Hepatic stellate cell (primary cell): ENCODE measurements at regions not wholly inside any gene's neighbourhood (a gene's known extent, or its start where the extent isn't known, plus 50 kb on each side); places are given as distances from the start of the nearest gene placed in this dataset.

ENCODE experiments used
- DNase-seq: peaks from one replicate; pipeline ENCODE4 v3.0.0; 2011; ENCODE audit warnings: low spot score

GRCh38 chr11:34564406-34564805, 50.8 kb upstream of the ELF5 start:
- DNase-seq: peak; percentile 9

- DNase-seq: no peak
Measured at GRCh38 chr11:34564807-34565241, 51.2 kb upstream of the ELF5 start.

- no peak for DNase-seq
Measured at GRCh38 chr11:34565417-34566207, 52.0 kb upstream of the ELF5 start.

GRCh38 chr11:34566208-34566551, 52.6 kb upstream of the ELF5 start:
- no peak for DNase-seq

- DNase-seq: no peak
Measured at GRCh38 chr11:34566736-34567135, 53.1 kb upstream of the ELF5 start.

GRCh38 chr11:34567733-34568132, 53.2 kb upstream of the EHF start:
- no peak for DNase-seq

GRCh38 chr11:34570584-34570983, 50.3 kb upstream of the EHF start:
- DNase-seq: no peak
